Stimulated activated CD8-positive, alpha-beta memory T cell treated with anti-CD3 and anti-CD28 coated beads, Interleukin-15, amount 100 ng/mL, for 1 hour (primary cell): ENCODE measurements at regions not wholly inside any gene's neighbourhood (a gene's known extent, or its start where the extent isn't known, plus 50 kb on each side); places are given as distances from the start of the nearest gene placed in this dataset.
"Not testable (repeated sequence)": the region's sequence is repeated elsewhere in the genome, so short reads cannot be mapped to it uniquely, and the experiment has no call there.

ENCODE experiments used
- DNase-seq: peaks from one replicate; pipeline ENCODE4 v3.0.0-alpha.2; 2020; ENCODE audit warnings: low read depth

- no peak for DNase-seq
Observed at GRCh38 chr6:149239573-149240209, 77.8 kb upstream of the TAB2 start.

DNA sequence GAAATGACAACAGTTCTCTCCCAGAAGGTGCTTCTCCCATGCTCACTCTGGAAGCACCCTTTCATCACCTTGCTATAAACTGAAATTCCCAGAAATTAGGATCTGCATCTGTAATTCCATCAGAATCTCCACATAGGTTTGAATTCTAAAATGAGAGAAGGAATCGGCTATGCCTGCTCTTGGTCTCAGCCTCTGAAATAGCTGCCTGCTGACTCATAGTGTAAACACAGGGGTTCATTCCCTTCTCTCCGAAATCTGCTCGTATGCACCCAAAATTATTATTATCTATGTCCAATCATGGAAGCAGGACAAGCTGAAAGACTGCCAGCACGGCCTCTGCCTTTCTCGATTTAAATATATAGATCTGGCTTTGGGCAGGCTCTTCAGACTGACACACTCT lies 74.6 kb upstream of the TAB2 start:
- no peak for DNase-seq

DNA sequence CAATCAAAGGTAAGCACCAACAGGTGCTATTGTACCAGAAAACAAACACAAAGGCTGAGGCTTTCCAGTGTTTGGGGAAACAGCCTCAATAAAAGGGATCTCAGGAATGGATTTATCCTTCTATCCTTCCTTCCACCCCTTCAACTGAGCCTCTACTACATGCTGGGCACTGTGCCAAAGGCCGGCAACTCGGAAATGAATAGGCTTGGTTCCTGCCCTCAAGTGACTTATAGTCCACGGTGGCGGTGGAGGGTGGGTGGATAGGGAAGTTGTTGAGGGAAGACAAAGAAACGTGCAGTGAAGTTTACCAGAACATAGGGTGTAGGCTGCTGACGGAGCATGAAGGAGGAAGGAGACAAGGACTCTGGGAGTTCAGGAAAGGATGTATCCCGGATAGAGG lies 73.4 kb upstream of the TAB2 start:
- no peak for DNase-seq

DNA sequence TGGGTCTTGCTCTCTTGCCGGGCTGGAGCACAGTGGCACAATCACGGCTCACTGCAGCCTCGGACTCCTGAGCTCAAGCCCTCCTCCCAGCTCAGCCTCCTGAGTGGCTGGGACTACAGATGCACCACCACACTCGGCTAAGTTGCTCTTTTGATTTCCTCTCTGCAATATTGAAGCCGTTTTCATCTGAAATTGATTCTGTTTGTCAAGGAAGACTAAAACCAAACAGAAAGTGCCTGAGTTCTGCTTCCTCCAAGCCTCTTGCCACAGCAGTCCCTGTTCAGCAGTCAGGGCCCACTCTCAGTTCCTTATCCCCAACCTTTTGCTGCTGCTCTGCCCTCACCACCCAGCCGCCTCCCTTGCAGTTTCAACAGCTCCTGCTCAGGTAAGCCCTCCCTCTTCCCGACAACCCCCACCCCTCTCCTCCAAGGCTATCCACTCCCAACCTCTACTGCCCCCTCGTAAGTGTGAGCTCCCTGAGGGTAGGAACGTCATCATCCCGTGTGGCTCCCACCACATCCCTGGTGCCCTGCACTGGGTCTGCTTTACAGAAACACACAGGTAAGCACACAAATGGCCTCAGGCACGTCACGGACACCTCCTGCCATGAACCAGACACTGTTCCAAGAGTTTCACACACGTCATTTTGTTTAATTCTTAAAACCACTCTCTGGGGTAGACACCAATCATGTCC lies 70.7 kb upstream of the TAB2 start:
- no peak for DNase-seq

DNA sequence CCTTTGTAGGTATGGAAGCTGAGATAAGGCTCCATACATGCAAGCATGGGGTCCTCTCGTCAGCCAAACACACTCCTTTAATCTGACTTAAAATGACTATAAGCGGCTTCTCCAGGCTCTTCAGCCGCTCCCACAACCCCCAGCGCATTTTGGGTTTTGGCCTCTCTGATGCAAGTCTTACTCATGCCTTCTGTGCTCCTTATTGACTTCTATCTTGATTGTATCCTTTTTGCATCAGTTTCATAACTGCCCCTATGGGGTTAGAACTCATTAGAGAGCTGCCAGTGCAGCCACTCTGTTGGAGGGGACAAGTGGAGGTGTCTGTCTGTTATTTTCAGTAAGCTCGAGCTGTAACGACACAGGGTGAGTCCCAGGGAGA lies 70.1 kb upstream of the TAB2 start:
- DNase-seq = no peak

GRCh38 chr6:149248263-149248662 lies 69.2 kb upstream of the TAB2 start:
- DNase-seq = not testable (repeated sequence)

GRCh38 chr6:149248693-149249369 lies 68.7 kb upstream of the TAB2 start:
- no peak for DNase-seq

- DNase-seq = no peak
Observed at GRCh38 chr6:149249370-149250357, 67.8 kb upstream of the TAB2 start.

GRCh38 chr6:149250951-149251350 lies 66.6 kb upstream of the TAB2 start:
- no peak for DNase-seq

DNA sequence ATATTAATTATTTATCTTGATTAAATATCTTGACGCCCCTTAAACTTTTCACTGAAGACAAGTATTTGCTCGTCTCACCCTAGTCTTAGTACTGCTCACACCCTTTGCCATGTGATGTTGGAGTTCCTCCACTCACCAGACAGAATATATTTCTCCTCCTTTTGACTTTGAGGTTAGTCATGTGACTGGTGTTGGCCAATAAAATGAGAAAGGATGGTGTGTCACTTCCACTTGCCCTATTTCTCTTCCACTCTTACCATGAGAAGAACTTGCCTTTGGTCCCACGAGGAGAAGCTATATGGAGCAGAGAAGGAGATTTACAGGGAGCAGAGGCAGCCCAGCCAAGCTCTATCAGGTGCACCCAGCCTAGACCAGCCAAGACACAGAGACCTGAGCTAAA lies 64.9 kb upstream of the TAB2 start:
- no peak for DNase-seq

- no peak for DNase-seq
Observed at GRCh38 chr6:149254253-149254652, 63.3 kb upstream of the TAB2 start.

DNA sequence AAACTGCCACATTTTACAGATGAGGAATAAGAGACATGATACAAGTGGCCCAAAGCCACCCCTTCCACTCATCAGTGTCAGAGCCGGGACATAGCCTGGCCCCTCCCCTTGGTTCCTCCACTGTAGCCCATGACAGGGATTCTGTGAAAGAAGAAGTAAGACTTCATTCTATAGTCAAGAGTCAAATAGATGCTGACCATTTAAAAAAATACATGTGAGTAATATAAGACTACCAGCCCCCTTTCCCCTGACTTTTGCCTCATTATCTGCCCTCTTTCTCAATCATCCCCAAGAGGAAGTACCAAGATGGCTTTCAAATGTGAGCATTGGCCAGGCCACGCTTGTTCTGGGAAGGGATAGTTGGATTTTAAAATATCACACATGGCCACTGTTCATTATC lies 57.8 kb upstream of the TAB2 start:
- no peak for DNase-seq

- DNase-seq = no peak
Observed at GRCh38 chr6:149260214-149260874, 57.2 kb upstream of the TAB2 start.

DNA sequence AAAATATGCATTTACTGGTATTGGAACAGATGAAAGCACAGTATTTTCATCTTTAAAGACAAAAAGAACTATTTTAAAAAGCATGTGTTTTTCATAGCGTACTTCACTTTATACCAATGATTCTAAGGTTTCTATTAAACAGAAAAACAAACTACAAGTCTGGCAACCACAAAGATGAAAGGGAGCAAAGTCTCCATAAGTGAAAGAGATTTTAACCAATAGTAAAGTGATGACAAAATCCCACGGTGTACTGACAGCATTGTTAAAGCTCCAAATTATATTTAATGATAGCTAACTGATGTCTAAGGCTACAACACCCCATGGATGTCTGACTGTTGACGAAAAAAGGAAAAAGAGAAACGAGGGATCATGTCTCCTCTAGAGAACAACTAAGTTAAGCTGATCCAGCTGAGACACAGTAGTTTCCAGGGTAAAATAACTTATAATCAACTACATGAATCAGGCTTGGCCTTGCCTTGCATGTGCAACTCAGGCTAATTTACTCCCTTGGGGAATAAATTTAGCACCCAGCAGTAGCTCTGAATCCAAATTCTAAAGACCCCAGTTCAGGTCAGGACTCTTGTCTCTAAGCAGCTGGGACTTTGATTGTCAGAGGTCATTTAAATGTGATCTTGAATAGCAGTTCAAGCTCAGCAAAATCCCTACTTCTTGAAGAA lies 56.0 kb upstream of the TAB2 start:
- no peak for DNase-seq

DNA sequence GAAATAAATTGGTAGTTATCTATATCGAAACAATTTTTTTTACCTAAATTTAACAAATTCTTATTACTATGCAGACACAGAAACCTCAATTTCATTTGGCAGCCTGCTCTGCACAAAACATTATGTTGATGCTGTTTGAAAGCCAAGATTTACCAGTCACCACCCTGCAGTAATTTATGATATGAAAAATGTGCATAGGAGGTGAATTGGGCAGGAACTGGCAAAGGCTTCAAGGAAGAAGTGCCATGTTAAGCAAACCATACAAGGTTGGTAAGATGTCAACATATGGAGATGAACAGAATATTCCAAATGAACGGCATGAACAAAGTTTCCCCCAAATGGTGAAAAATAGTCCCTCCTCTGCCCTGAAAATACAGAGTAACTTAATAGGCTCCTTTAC lies 54.2 kb upstream of the TAB2 start:
- DNase-seq = no peak

GRCh38 chr6:149264629-149265028 lies 52.9 kb upstream of the TAB2 start:
- peak; percentile 7 for DNase-seq

DNA sequence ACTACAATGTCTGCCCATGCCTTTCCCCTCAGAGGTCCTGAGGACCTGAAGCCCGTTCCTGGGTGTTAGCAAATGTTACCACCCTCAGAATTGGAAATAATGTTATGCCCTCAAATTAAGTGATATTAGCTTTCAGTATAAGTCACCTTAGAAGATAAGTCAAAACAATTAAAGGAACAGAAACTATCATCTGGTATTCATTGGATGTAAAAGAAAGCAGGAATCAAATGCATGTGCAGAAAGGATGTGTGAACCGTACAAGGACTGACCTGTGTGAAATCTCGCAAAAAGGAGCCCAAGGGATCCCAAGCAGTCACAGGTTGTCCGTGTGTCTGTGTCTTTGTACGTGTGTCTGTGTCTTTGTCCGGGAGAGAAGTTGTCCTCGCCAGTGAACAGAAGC lies 51.6 kb upstream of the TAB2 start:
- no peak for DNase-seq

- no peak for DNase-seq
Observed at GRCh38 chr6:149266659-149267058, 50.9 kb upstream of the TAB2 start.

DNA sequence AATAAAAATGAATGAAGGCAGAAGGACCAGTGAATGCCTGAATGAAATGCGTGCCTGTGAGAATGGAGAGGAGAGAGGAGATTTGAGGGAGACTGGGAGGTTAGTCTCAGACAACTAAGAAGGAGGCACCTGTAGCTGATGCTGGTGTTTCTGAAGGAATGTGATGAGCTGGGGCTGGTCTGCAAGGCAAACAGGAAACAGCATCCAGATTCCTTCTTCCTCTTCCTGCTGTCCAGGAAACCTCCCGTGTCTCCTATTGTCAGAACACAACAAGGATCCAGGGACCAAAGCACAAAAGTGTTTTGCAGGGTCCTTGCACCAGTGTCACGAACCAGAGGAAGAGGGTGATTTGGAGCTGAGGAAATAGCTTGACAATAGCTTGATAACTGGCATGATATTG lies 50.4 kb upstream of the TAB2 start:
- no peak for DNase-seq

DNA sequence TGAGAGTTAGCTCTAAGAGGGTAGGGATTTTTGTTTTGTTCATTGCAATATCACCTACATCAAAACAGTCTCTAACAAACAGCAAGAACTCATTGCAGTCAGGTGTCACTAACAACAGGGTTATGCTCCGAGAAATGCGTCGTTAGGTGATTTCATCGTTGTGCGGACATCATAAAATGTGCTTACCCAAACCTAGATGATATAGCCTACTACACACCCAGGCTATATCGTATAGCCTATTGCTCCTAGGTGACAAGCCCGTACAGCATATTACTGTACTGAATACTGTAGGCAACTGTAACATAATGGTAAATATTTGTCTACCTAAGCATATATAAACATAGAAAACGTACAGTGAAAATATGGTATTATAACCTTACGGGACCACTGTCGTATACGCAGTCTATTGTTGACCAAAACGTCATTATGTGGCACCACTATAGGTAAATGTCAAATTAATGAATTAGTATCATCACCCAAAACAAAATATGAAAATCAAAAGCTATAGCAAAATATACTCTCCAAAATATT lies 49.9 kb upstream of the TAB2 start:
- DNase-seq = no peak
